WTC11 (cell line): ENCODE measurements at regions not wholly inside any gene's neighbourhood (a gene's known extent, or its start where the extent isn't known, plus 50 kb on each side); places are given as distances from the start of the nearest gene placed in this dataset.
"Not testable (repeated sequence)": the region's sequence is repeated elsewhere in the genome, so short reads cannot be mapped to it uniquely, and the experiment has no call there.

Source experiments
- ATAC-seq: fragments of 200-7000 bp; cut with Tn5 transposase; 2 replicates; pipeline ENCODE4 v1.10.0; 2021; ENCODE audit warnings: mild to moderate bottlenecking, moderate library complexity
- CTCF ChIA-PET: fragments of 300-600 bp; sonication (Branson Sonifier 250); formaldehyde crosslinking; loops from one replicate; lab custom pipeline; 2021; ENCODE audit warnings: antibody characterized with exemption; lab: Charles Lee
- POLR2A ChIA-PET: fragments of 350-600 bp; sonication (Branson Sonifier 250); formaldehyde crosslinking; loops from one replicate; lab custom pipeline; 2021; ENCODE audit warnings: antibody characterized with exemption; lab: Charles Lee
- DNase-seq: peaks from one replicate; pipeline ENCODE4 v3.0.0; 2021; ENCODE audit warnings: low spot score
- H3K27ac Mint-ChIP-seq: 2 replicates; pipeline ENCODE4 v1.8.0; 2021; ENCODE audit warnings: mixed read lengths
- H3K27me3 Mint-ChIP-seq: 2 replicates; pipeline ENCODE4 v1.8.0; 2021; ENCODE audit warnings: low read depth, mild to moderate bottlenecking, moderate library complexity, mixed read lengths
- H3K36me3 Mint-ChIP-seq: 2 replicates; pipeline ENCODE4 v1.8.0; 2021; ENCODE audit warnings: mixed read lengths
- H3K4me1 Mint-ChIP-seq: 2 replicates; pipeline ENCODE4 v1.8.0; 2022; ENCODE audit warnings: mixed read lengths
- H3K4me3 Mint-ChIP-seq: 2 replicates; pipeline ENCODE4 v1.8.0; 2021; ENCODE audit warnings: mild to moderate bottlenecking, moderate library complexity, mixed read lengths
- H3K9me3 Mint-ChIP-seq: 2 replicates; pipeline ENCODE4 v1.8.0; 2021; ENCODE audit warnings: mixed read lengths
- HMGXB4 ChIP-seq: sonication (generic); formaldehyde crosslinking; IDR thresholded peaks from 2 replicates; pipeline ENCODE4 v1.8.1; 2023; ENCODE audit warnings: mild to moderate bottlenecking, moderate library complexity, missing genetic modification reagents
- SP1 ChIP-seq: sonication (generic); formaldehyde crosslinking; conservative IDR thresholded peaks from 2 replicates; pipeline ENCODE4 v1.8.1; 2022; ENCODE audit warnings: missing genetic modification reagents
- ZNF121 ChIP-seq: sonication (generic); formaldehyde crosslinking; IDR thresholded peaks from 2 replicates; pipeline ENCODE4 v1.8.0; 2023; ENCODE audit warnings: missing genetic modification reagents
- ZNF219 ChIP-seq: sonication (generic); formaldehyde crosslinking; IDR thresholded peaks from 2 replicates; pipeline ENCODE4 v1.8.0; 2023; ENCODE audit warnings: missing genetic modification reagents, mild to moderate bottlenecking, borderline replicate concordance
- ZNF396 ChIP-seq: fragments of 250-450 bp; sonication (Bioruptor Pico); IDR thresholded peaks from 2 replicates; pipeline ENCODE4 v1.8.0; 2021; ENCODE audit warnings: mild to moderate bottlenecking, moderate library complexity, borderline replicate concordance
- ZNF532 ChIP-seq: fragments of 250-450 bp; sonication (Bioruptor Pico); IDR thresholded peaks from 2 replicates; pipeline ENCODE4 v1.9.0; 2021; ENCODE audit warnings: mild to moderate bottlenecking, borderline replicate concordance

GRCh38 chr3:101913168-101913567 lies 63.9 kb downstream of the NFKBIZ start:
- ChIA-PET POLR2A (no interaction called here), CTCF (no interaction called here)
- no peaks in the 10 kb centered on the region; the same call in 1 of the 2 replicates for H3K27me3 Mint-ChIP-seq
- ATAC-seq = no peak
- no peak overlapping the region for H3K27ac Mint-ChIP-seq
- TF ChIP-seq ZNF219 = no peak
- no peak for TF ChIP-seq SP1 (CRISPR knock-in tag)
- TF ChIP-seq ZNF121 = no peak
- TF ChIP-seq ZNF396 (CRISPR knock-in tag) = no peak
- TF ChIP-seq ZNF532 (CRISPR knock-in tag) = no peak
- TF ChIP-seq, all 79 proteins: peak for 0
- Mint-ChIP-seq H3K4me3 (no peak overlapping the region), H3K4me1 (no peaks in the 10 kb centered on the region), H3K36me3 (no peaks in the 10 kb centered on the region), H3K9me3 (peaks cover 15% of the 10 kb centered on the region)
- no peak for DNase-seq

DNA sequence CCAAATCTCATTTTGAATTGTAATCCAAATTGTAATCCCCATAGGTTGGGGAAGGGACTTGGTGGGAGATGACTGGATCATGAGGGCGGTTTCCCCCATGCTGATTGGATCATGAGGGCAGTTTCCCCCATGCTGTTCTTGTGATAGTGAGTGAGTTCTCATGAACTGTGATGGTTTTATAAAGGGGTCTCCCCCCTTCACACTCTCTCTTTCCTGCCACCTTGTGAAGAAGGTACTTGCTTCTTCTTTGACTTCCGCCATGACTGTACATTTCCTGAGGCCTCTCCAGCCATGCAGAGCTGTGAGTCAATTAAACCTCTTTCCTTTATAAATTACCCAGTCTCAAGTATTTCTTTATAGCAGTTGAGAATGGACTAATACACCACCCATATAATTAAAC lies 68.4 kb downstream of the NFKBIZ start:
- H3K36me3 Mint-ChIP-seq, POLR2A ChIA-PET, H3K27me3 Mint-ChIP-seq, H3K4me1 Mint-ChIP-seq, DNase-seq, H3K4me3 Mint-ChIP-seq, CTCF ChIA-PET, ATAC-seq, H3K27ac Mint-ChIP-seq: not testable (repeated sequence)
- H3K9me3 Mint-ChIP-seq = peaks cover 30% of the 10 kb centered on the region

DNA sequence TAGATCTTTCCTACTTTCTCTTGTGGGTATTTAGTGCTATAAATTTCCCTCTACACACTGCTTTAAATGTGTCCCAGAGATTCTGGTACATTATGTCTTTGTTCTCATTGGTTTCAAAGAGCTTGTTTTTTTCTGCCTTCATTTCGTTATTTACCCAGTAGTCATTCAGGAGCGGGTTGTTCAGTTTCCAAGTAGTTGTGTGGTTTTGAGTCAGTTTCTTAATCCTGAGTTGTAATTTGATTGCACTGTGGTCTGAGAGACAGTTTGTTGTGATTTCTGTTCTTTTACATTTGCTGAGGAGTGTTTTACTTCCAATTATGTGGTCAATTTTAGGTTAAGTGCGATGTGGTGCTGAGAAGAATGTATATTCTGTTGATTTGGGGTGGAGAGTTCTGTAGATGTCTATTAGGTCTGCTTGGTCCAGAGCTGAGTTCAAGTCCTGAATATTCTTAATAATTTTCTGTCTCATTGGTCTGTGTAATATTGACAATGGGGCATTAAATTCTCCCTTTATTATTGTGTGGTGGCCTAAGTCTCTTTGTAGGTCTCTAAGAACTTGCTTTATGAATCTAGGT lies 72.9 kb downstream of the NFKBIZ start:
- H3K27ac Mint-ChIP-seq, ATAC-seq, DNase-seq, POLR2A ChIA-PET, H3K36me3 Mint-ChIP-seq, CTCF ChIA-PET, H3K27me3 Mint-ChIP-seq, H3K4me3 Mint-ChIP-seq: not testable (repeated sequence)
- peaks cover 24% of the 10 kb centered on the region for H3K9me3 Mint-ChIP-seq
- H3K4me1 Mint-ChIP-seq = peaks cover 18% of the 10 kb centered on the region

GRCh38 chr3:101924621-101925020 lies 75.3 kb downstream of the NFKBIZ start:
- H3K36me3 Mint-ChIP-seq, H3K27ac Mint-ChIP-seq, H3K4me3 Mint-ChIP-seq, POLR2A ChIA-PET, DNase-seq, ATAC-seq, H3K27me3 Mint-ChIP-seq: not testable (repeated sequence)
- Mint-ChIP-seq H3K9me3 (peaks cover 11% of the 10 kb centered on the region), H3K4me1 (peaks cover 18% of the 10 kb centered on the region)
- CTCF ChIA-PET = interaction anchor here (1.4 to 1.6 kb wide), 2 partner anchors 122 to 305 kb away, joined by 3 read pairs; no protein-coding TSS in a partner anchor

GRCh38 chr3:101925124-101925523 lies 75.8 kb downstream of the NFKBIZ start:
- H3K27ac Mint-ChIP-seq, H3K4me3 Mint-ChIP-seq, ATAC-seq, H3K36me3 Mint-ChIP-seq, H3K27me3 Mint-ChIP-seq, DNase-seq, POLR2A ChIA-PET, H3K9me3 Mint-ChIP-seq: not testable (repeated sequence)
- CTCF ChIA-PET = interaction anchor here (1.4 to 1.6 kb wide), 2 partner anchors 122 to 304 kb away, joined by 3 read pairs; no protein-coding TSS in a partner anchor
- H3K4me1 Mint-ChIP-seq = peaks cover 18% of the 10 kb centered on the region

DNA sequence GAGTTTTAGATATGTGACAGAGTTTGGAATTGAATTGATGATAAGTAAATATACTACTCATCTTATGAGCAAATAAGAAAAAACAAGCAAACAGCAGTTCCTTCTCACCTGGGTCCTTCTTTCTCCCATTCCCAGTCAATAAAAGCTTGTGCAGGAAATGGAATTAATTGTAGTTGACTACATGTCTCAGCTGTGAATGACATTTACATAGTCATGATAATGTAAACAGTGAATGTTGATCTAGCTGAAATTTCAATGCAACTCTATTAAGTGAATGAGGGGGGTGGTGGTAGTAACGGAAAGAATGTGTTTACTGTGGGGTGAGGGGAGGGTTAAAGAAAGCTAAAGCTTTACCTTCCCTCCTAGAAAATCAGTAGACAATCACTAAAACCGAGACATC lies 76.2 kb downstream of the NFKBIZ start:
- no peaks in the 10 kb centered on the region for H3K36me3 Mint-ChIP-seq
- DNase-seq (no peak), ATAC-seq (no peak)
- ChIA-PET CTCF (interaction anchor here (1.0 to 1.6 kb wide), 3 partner anchors 122 to 304 kb away, joined by 3 read pairs; no protein-coding TSS in a partner anchor), POLR2A (interaction anchor here (0.7 kb wide), 1 partner anchor 97 kb away, joined by 3 read pairs; no protein-coding TSS in a partner anchor)
- no peak overlapping the region for H3K4me3 Mint-ChIP-seq
- peaks cover 18% of the 10 kb centered on the region for H3K4me1 Mint-ChIP-seq
- no peak for TF ChIP-seq HMGXB4
- no peaks in the 10 kb centered on the region; the same call in 1 of the 2 replicates for H3K27me3 Mint-ChIP-seq
- H3K27ac Mint-ChIP-seq = no peak overlapping the region
- H3K9me3 Mint-ChIP-seq = peaks cover 4% of the 10 kb centered on the region
